Hematopoietic multipotent progenitor cell treated with erythropoietin and hydrocortisone succinate and interleukin-3 and kit ligand, for 6 days (in vitro differentiated cells): ENCODE measurements at regions not wholly inside any gene's neighbourhood (a gene's known extent, or its start where the extent isn't known, plus 50 kb on each side); places are given as distances from the start of the nearest gene placed in this dataset.
A peak's percentile ranks its signal among the peaks of the same experiment; 100 is the strongest.

Experiments
- DNase-seq: peaks from one replicate; pipeline ENCODE4 v3.0.0-alpha.2; 2015

DNA sequence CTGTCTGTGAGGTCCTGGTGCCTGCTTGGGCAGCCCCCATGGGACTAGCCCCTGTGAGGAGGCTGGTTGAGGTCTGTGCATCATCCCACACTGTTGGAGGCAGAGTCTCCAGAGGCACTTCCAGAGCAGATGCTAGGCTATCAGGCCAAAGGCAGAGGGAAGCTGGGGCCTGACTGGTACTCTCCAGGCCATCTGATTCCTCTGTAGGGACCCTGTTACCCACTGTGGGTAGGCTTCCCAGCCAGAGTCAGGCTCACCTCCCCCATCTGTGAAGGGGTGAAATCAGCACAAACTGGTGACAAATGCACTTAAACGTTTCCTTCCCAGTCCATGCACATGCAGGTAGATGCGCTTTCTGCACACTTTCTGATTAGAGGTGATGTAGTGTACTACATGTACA, 212.6 kb upstream of the TOPAZ1 start:
- no peak for DNase-seq

GRCh38 chr3:44030285-44030684, 211.4 kb upstream of the TOPAZ1 start:
- no peak for DNase-seq

GRCh38 chr3:44030687-44031305, 210.9 kb upstream of the TOPAZ1 start:
- no peak for DNase-seq

GRCh38 chr3:44031387-44032380, 210.0 kb upstream of the TOPAZ1 start:
- DNase-seq, result no peak

GRCh38 chr3:44032487-44032886, 209.2 kb upstream of the TOPAZ1 start:
- no peak for DNase-seq

DNA sequence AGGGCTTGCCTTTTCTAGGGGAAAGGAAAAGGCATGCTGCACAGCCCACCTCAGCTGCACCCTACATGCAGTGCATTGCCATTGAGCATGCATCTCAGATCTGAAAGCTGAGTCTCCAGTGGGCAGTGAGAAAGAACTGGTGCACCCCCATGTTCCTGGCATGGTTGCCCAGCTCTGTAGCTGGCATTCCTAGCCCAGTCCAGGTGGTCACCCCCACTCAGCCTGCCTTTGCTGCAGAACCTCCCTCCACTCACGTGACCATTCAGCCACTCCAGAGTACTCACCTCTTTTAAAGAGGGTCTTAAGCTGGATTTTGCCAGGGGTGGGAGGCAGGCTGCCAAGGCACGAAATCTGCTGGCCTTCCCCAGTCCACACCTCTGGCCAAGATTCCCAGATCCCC, 208.6 kb upstream of the TOPAZ1 start:
- no peak for DNase-seq

DNA sequence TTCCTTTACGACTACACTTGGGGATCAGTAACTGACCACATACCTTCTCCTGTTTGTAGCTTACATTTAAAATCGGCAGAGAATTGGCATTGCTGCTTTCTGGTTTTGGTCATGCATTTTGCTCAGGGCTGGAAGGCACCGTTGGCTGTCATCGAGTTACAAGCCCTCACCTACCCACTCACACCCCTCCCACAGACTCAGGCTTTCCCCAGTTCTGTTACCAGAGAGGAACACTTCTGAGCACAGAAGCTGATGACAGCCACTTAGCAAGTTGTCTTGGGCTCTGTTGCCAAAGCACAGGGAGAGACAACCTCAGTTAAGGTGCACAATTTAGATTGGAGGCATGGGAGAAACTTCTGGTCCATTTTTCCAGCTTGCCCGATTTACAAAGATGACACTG, 204.8 kb upstream of the TOPAZ1 start:
- no peak for DNase-seq

GRCh38 chr3:44039006-44039405, 202.7 kb upstream of the TOPAZ1 start:
- DNase-seq, result no peak

DNA sequence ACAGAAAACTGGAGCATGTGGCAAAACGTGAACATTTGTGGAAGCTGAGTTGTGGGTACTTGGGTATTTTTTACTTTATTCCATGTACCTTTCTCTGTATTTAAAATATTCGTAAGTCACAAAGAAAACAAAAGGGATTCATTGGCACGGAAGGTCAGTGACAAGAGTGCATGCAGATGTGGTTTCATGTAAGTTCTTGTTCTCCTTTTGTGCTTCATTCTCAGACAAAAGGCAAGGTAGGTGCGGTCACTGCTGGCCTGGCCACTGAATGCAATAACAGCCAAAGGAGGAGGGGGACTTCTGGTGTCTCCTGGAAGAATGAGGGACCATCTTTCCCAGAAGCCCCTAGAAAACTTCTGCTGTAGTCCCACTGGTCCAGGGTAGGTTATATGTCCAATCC, 200.0 kb upstream of the TOPAZ1 start:
- no peak for DNase-seq

DNA sequence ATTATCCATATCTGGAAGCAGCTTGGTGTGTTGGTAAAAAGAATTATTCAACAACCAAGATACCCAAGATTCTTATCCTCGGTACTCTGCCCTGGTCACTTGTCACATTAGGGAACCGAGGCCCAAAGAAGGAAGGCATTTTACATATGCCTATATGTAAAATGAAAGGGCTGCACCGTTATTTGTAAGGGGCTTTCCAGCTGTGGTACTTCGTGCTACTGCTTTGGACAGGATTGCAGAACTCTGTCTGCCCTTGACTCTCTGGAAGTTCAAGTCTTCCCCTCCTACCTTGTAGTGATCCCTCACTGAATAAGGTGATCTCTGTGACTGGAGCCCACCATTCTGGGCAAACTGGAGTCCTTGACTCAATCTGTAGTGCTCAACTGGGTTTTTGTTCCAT, 198.9 kb upstream of the TOPAZ1 start:
- DNase-seq, result no peak

- peak; percentile 76 for DNase-seq
Observed at GRCh38 chr3:44045476-44046275, 196.0 kb upstream of the TOPAZ1 start.

DNA sequence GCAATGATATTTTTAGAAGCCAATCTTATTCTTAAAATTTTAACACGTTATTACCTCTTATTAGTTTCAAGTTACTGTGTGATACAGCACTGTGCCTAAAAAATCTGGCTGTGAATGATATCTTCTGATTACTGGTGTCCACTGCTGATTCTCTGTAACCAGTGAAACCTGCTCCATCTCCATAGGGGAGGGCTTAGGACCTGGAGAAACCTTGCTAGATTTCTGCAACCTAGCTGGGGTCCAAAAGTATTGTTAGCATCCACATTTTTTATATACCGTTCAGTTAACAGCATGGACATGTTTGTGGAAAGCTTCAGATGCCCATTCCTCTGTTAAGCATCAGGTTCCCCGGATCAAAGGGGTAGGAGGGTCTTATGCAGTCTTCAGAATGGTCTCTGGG, 193.9 kb upstream of the TOPAZ1 start:
- no peak for DNase-seq

DNA sequence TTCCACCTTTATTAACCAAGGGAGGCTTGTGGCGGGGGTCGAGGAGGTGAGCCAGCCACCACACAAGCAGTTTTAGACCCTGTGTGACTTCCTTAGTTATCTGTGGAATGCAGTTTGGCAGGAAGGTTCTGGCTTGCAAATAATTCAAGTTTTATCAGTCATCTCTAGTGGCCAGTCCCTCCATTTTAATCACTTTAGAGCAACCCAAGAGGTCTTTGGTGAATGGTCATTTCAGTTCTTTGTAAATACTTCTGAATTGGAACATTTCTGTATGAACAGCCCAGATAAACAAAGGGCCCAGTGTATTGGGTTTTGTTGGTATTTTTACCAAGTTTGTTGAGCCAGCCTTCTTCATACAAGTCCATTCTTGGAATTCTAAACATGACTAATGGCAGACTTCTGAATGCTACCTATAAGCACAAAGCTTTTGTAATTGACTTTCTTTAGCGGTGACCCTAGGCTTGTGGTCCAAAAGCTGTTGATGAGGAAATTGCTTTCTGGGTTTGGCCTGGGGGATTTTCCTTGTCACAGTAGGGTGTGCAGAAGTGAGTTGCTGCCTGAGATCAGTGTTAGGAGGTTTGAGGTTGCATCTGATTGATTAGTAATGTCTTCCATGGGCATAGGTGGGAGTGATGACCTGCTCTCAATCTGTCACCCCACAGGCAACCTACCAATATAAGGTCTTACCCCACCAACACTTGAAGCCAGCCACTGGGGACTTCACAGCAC, 193.3 kb upstream of the TOPAZ1 start:
- no peak for DNase-seq

- no peak for DNase-seq
Observed at GRCh38 chr3:44048949-44049348, 192.7 kb upstream of the TOPAZ1 start.

DNA sequence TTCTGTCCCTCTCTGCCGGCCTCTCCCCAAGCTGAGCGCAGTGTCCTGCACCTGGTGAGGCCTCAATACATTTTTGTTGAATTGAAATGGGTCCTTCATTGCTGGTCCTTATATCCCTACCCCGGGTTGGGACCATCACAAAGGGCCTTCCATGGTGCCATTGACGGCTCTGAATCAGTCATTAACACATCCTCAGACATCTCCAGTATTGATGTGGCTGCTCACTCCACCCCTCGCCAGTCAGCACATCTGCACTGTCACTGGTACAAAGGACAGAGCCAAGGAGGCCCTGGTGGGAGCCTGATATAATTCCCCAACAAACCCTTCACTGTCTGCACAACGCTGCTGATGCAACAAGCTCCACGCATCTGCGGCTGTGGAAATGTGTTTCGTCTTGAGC, 191.6 kb upstream of the TOPAZ1 start:
- DNase-seq, result no peak

- no peak for DNase-seq
Observed at GRCh38 chr3:44050867-44051266, 190.8 kb upstream of the TOPAZ1 start.

- DNase-seq, result no peak
Observed at GRCh38 chr3:44055951-44056350, 185.7 kb upstream of the TOPAZ1 start.

DNA sequence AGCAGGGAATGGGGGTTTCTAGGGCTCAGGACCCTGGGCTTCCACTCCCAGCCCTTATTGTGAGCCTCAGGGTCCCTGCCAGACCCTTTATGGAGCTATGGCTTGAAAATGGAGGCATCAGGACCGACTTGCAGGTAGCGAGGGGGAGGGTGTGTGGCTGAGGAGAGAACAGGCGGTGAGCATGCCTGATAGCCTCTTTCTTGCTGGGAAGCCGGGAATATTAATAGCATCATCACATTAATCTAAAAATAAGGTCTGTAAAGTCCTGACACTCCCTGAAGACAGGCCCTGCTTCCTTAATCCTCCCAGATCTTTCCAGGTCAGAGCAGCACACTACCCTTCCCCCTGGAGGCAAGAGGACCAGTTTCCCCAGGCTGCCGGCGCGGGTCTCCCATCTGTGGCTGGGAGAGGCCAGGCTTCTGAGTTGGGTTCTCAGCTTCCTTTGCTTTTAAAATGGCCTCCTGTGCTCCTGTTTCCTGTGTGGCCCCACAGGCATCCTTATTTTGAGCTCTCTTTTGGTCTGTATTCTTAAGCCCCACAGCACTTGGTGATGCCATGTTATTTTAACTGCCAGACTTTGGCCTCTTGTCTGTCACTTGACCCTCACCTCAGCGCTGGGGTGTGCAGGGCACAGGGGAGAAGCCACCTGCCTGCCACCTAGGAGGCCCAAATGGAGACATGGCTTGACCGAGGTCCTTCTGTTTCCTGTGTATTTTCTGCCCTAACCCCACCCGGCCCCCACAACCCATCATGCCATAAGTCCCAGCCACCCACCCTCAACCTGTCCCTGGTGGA, 185.0 kb upstream of the TOPAZ1 start:
- no peak for DNase-seq

GRCh38 chr3:44058022-44058867, 183.4 kb upstream of the TOPAZ1 start:
- DNase-seq, result no peak

DNA sequence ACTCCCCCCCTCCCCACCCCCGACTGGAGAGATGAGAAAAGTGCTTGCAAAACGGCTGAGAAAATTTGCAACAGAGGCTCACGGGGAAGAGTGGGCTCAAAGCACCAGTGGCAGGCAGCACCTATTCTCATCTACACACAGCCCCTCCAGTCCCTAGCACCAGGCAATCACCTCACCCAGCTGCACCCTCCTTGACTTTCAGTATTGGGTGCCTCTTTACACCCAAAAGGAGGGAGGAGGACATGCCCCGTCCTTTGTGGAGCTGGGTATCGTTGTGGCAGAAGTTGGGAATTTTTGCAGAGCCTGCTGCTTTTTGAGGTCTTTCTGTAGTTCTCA, 182.8 kb upstream of the TOPAZ1 start:
- no peak for DNase-seq

GRCh38 chr3:44060164-44060563, 181.5 kb upstream of the TOPAZ1 start:
- no peak for DNase-seq
